WTC11 (cell line): ENCODE measurements at regions not wholly inside any gene's neighbourhood (a gene's known extent, or its start where the extent isn't known, plus 50 kb on each side); places are given as distances from the start of the nearest gene placed in this dataset.

Source experiments
- ATAC-seq: fragments of 200-7000 bp; cut with Tn5 transposase; 2 replicates; pipeline ENCODE4 v1.10.0; 2021; ENCODE audit warnings: mild to moderate bottlenecking, moderate library complexity
- CTCF ChIA-PET: fragments of 300-600 bp; sonication (Branson Sonifier 250); formaldehyde crosslinking; loops from one replicate; lab custom pipeline; 2021; ENCODE audit warnings: antibody characterized with exemption; lab: Charles Lee
- POLR2A ChIA-PET: fragments of 350-600 bp; sonication (Branson Sonifier 250); formaldehyde crosslinking; loops from one replicate; lab custom pipeline; 2021; ENCODE audit warnings: antibody characterized with exemption; lab: Charles Lee
- DNase-seq: peaks from one replicate; pipeline ENCODE4 v3.0.0; 2021; ENCODE audit warnings: low spot score
- H3K27ac Mint-ChIP-seq: 2 replicates; pipeline ENCODE4 v1.8.0; 2021; ENCODE audit warnings: mixed read lengths
- H3K27me3 Mint-ChIP-seq: 2 replicates; pipeline ENCODE4 v1.8.0; 2021; ENCODE audit warnings: low read depth, mild to moderate bottlenecking, moderate library complexity, mixed read lengths
- H3K36me3 Mint-ChIP-seq: 2 replicates; pipeline ENCODE4 v1.8.0; 2021; ENCODE audit warnings: mixed read lengths
- H3K4me1 Mint-ChIP-seq: 2 replicates; pipeline ENCODE4 v1.8.0; 2022; ENCODE audit warnings: mixed read lengths
- H3K4me3 Mint-ChIP-seq: 2 replicates; pipeline ENCODE4 v1.8.0; 2021; ENCODE audit warnings: mild to moderate bottlenecking, moderate library complexity, mixed read lengths
- H3K9me3 Mint-ChIP-seq: 2 replicates; pipeline ENCODE4 v1.8.0; 2021; ENCODE audit warnings: mixed read lengths
- ATF1 ChIP-seq: sonication (generic); formaldehyde crosslinking; IDR thresholded peaks from 2 replicates; pipeline ENCODE4 v1.8.1; 2023; ENCODE audit warnings: mild to moderate bottlenecking, moderate library complexity, missing genetic modification reagents
- ATF3 ChIP-seq: sonication (generic); formaldehyde crosslinking; conservative IDR thresholded peaks from 2 replicates; pipeline ENCODE4 v1.8.1; 2022; ENCODE audit warnings: mild to moderate bottlenecking, missing genetic modification reagents
- ATF6 ChIP-seq: sonication (generic); formaldehyde crosslinking; IDR thresholded peaks from 2 replicates; pipeline ENCODE4 v1.8.1; 2023; ENCODE audit warnings: mild to moderate bottlenecking, missing genetic modification reagents
- CTCF ChIP-seq: fragments of 200-600 bp; IDR thresholded peaks from 2 replicates; pipeline ENCODE4 v1.8.0; 2022; ENCODE audit warnings: antibody characterized with exemption
- ELF4 ChIP-seq: sonication (generic); formaldehyde crosslinking; IDR thresholded peaks from 2 replicates; pipeline ENCODE4 v1.8.1; 2022; ENCODE audit warnings: low read depth, mild to moderate bottlenecking, moderate library complexity, missing genetic modification reagents
- FOXJ3 ChIP-seq: sonication (generic); formaldehyde crosslinking; IDR thresholded peaks from 2 replicates; pipeline ENCODE4 v1.9.0; 2021; ENCODE audit warnings: missing genetic modification reagents, mild to moderate bottlenecking, borderline replicate concordance
- FOXK1 ChIP-seq: sonication (generic); formaldehyde crosslinking; IDR thresholded peaks from 2 replicates; pipeline ENCODE4 v1.8.0; 2022; ENCODE audit warnings: mild to moderate bottlenecking, moderate library complexity, missing genetic modification reagents
- MAX ChIP-seq: sonication (generic); formaldehyde crosslinking; IDR thresholded peaks from 2 replicates; pipeline ENCODE4 v1.8.0; 2022; ENCODE audit warnings: mild to moderate bottlenecking, missing genetic modification reagents
- MLX ChIP-seq: sonication (generic); formaldehyde crosslinking; IDR thresholded peaks from 2 replicates; pipeline ENCODE4 v1.8.1; 2023; ENCODE audit warnings: mild to moderate bottlenecking, missing genetic modification reagents, moderate library complexity
- NFE2L1 ChIP-seq: sonication (generic); formaldehyde crosslinking; IDR thresholded peaks from 2 replicates; pipeline ENCODE4 v1.8.1; 2023; ENCODE audit warnings: missing genetic modification reagents
- PRDM15 ChIP-seq: sonication (generic); formaldehyde crosslinking; IDR thresholded peaks from 2 replicates; pipeline ENCODE4 v1.8.0; 2022; ENCODE audit warnings: missing genetic modification reagents
- PREB ChIP-seq: sonication (generic); formaldehyde crosslinking; IDR thresholded peaks from 2 replicates; pipeline ENCODE4 v1.8.1; 2022; ENCODE audit warnings: mild to moderate bottlenecking, missing genetic modification reagents, moderate library complexity, borderline replicate concordance
- RORB ChIP-seq: fragments of 250-450 bp; sonication (Bioruptor Pico); IDR thresholded peaks from 2 replicates; pipeline ENCODE4 v1.9.0; 2021; ENCODE audit warnings: mild to moderate bottlenecking
- USF1 ChIP-seq: sonication (generic); formaldehyde crosslinking; IDR thresholded peaks from 2 replicates; pipeline ENCODE4 v1.8.0; 2022; ENCODE audit warnings: mild to moderate bottlenecking, missing genetic modification reagents
- ZMAT4 ChIP-seq: fragments of 250-450 bp; sonication (Bioruptor Pico); IDR thresholded peaks from 2 replicates; pipeline ENCODE4 v1.9.0; 2021; ENCODE audit warnings: mild to moderate bottlenecking
- ZNF219 ChIP-seq: sonication (generic); formaldehyde crosslinking; IDR thresholded peaks from 2 replicates; pipeline ENCODE4 v1.8.0; 2023; ENCODE audit warnings: missing genetic modification reagents, mild to moderate bottlenecking, borderline replicate concordance
- ZNF396 ChIP-seq: fragments of 250-450 bp; sonication (Bioruptor Pico); IDR thresholded peaks from 2 replicates; pipeline ENCODE4 v1.8.0; 2021; ENCODE audit warnings: mild to moderate bottlenecking, moderate library complexity, borderline replicate concordance
- ZNF416 ChIP-seq: fragments of 250-450 bp; sonication (Bioruptor Pico); IDR thresholded peaks from 2 replicates; pipeline ENCODE4 v1.9.0; 2021; ENCODE audit warnings: mild to moderate bottlenecking, inconsistent platforms
- ZNF423 ChIP-seq: fragments of 250-450 bp; sonication (Bioruptor Pico); IDR thresholded peaks from 2 replicates; pipeline ENCODE4 v2.1.2; 2022; ENCODE audit warnings: mild to moderate bottlenecking, moderate library complexity
- ZNF425 ChIP-seq: fragments of 250-450 bp; sonication (Bioruptor Pico); conservative IDR thresholded peaks from 2 replicates; pipeline ENCODE4 v1.9.0; 2021; ENCODE audit warnings: mild to moderate bottlenecking
- ZNF671 ChIP-seq: fragments of 250-450 bp; sonication (Bioruptor Pico); IDR thresholded peaks from 2 replicates; pipeline ENCODE4 v1.8.0; 2021; ENCODE audit warnings: mild to moderate bottlenecking

GRCh38 chr7:72465521-72465920, 53.4 kb upstream of the CALN1 start:
- ATAC-seq (no peak), DNase-seq (no peak)
- Mint-ChIP-seq H3K36me3 (no peaks in the 10 kb centered on the region), H3K27me3 (no peaks in the 10 kb centered on the region), H3K27ac (no peak overlapping the region), H3K4me1 (no peaks in the 10 kb centered on the region), H3K9me3 (no peaks in the 10 kb centered on the region; the same call in none of the 2 replicates), H3K4me3 (no peak overlapping the region)
- POLR2A ChIA-PET = no interaction called here
- CTCF ChIA-PET = no interaction called here
- TF ChIP-seq ATF1 (CRISPR knock-in tag) (no peak), FOXJ3 (CRISPR knock-in tag) (no peak), ZNF423 (CRISPR knock-in tag) (no peak), ZNF416 (no peak), PRDM15 (CRISPR knock-in tag) (no peak), ZNF671 (CRISPR knock-in tag) (no peak)

- ATAC-seq = no peak
- POLR2A ChIA-PET = no interaction called here
- H3K9me3 Mint-ChIP-seq = no peaks in the 10 kb centered on the region; the same call in 1 of the 2 replicates
Observed at GRCh38 chr7:72462311-72462710, 50.2 kb upstream of the CALN1 start.

More at GRCh38 chr7:72462311-72462710, 50.2 kb upstream of the CALN1 start:
- DNase-seq = no peak
- Mint-ChIP-seq H3K4me3 (no peak overlapping the region), H3K4me1 (no peaks in the 10 kb centered on the region), H3K36me3 (no peaks in the 10 kb centered on the region), H3K27ac (no peak overlapping the region), H3K27me3 (no peaks in the 10 kb centered on the region)
- no peak for TF ChIP-seq ZMAT4
- TF ChIP-seq ZNF425 (CRISPR knock-in tag) = no peak
- no peak for TF ChIP-seq CTCF
- TF ChIP-seq MAX = no peak
- no peak for TF ChIP-seq ELF4 (CRISPR knock-in tag)
- TF ChIP-seq FOXK1 (CRISPR knock-in tag) = no peak
- no peak for TF ChIP-seq ZNF423 (CRISPR knock-in tag)
- TF ChIP-seq PREB (CRISPR knock-in tag) = no peak
- no peak for TF ChIP-seq ZNF396 (CRISPR knock-in tag)
- TF ChIP-seq MLX (CRISPR knock-in tag) = no peak
- no peak for TF ChIP-seq ATF6 (CRISPR knock-in tag)
- no peak for TF ChIP-seq ATF3
- TF ChIP-seq RORB (CRISPR knock-in tag) = no peak
- no peak for TF ChIP-seq NFE2L1 (CRISPR knock-in tag)
- no peak for TF ChIP-seq ZNF219 (CRISPR knock-in tag)
- TF ChIP-seq USF1 (CRISPR knock-in tag) = no peak
- CTCF ChIA-PET = no interaction called here
